A673 (cell line): ENCODE measurements at regions not wholly inside any gene's neighbourhood (a gene's known extent, or its start where the extent isn't known, plus 50 kb on each side); places are given as distances from the start of the nearest gene placed in this dataset.

ENCODE experiments used
- CTCF ChIP-seq: fragments of 300-800, 200-600 bp; sonication (generic); conservative IDR thresholded peaks from 2 replicates; pipeline ENCODE4 v1.5.1; 2017; ENCODE audit warnings: low read depth, mild to moderate bottlenecking, antibody characterized with exemption, low read length, moderate library complexity, mixed read lengths
- EZH2 ChIP-seq: fragments of 200-600 bp; sonication (generic); IDR thresholded peaks from 2 replicates; pipeline ENCODE4 v1.6.1; 2017; ENCODE audit warnings: borderline replicate concordance, low read depth, mild to moderate bottlenecking, mixed read lengths, antibody characterized with exemption, low read length; ENCODE audit not compliant: poor library complexity, severe bottlenecking

GRCh38 chr12:124623344-124624035 is 56.1 kb upstream of the NCOR2 start:
- no peak for TF ChIP-seq CTCF
- no peak for TF ChIP-seq EZH2
